B cell (primary cell): ENCODE measurements at regions not wholly inside any gene's neighbourhood (a gene's known extent, or its start where the extent isn't known, plus 50 kb on each side); places are given as distances from the start of the nearest gene placed in this dataset.

Experiments
- CTCF ChIP-seq: fragments of 200-600 bp; IDR thresholded peaks from one replicate; pipeline ENCODE4 v1.8.0; 2022; ENCODE audit warnings: antibody characterized with exemption, mild to moderate bottlenecking
- EZH2 ChIP-seq: IDR thresholded peaks from 2 replicates; pipeline ENCODE4 v1.6.1; 2012; ENCODE audit warnings: borderline replicate concordance, low read depth, mild to moderate bottlenecking, moderate library complexity, low read length; ENCODE audit not compliant: insufficient read depth, poor library complexity, severe bottlenecking

- TF ChIP-seq EZH2 (no peak), CTCF (no peak)
Observed at GRCh38 chr18:10209302-10209701, 245.1 kb upstream of the APCDD1 start.
